ENCODE measurements at regions not wholly inside any gene's neighbourhood (a gene's known extent, or its start where the extent isn't known, plus 50 kb on each side); places are given as distances from the start of the nearest gene placed in this dataset.

DNA sequence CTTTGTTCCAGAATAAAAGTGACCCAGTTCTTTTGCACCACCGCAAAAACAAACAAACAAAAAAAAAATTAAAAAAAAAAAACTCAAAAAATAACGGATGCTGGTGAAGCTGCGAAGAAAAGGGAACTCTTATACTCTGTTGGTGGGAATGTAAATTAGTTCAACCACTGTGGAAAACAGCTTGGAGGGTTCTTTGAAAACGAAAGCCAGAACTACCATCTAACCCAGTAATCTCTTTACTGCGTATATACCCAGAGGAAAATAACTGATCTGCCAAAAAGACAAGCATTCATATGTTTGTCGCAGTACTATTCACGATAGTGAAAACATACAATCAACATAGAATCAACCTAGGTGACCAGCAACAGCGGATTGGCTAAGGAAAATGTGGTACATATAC is 298.9 kb upstream of the CBLB start:
- TF ChIP-seq, protein P1, sequence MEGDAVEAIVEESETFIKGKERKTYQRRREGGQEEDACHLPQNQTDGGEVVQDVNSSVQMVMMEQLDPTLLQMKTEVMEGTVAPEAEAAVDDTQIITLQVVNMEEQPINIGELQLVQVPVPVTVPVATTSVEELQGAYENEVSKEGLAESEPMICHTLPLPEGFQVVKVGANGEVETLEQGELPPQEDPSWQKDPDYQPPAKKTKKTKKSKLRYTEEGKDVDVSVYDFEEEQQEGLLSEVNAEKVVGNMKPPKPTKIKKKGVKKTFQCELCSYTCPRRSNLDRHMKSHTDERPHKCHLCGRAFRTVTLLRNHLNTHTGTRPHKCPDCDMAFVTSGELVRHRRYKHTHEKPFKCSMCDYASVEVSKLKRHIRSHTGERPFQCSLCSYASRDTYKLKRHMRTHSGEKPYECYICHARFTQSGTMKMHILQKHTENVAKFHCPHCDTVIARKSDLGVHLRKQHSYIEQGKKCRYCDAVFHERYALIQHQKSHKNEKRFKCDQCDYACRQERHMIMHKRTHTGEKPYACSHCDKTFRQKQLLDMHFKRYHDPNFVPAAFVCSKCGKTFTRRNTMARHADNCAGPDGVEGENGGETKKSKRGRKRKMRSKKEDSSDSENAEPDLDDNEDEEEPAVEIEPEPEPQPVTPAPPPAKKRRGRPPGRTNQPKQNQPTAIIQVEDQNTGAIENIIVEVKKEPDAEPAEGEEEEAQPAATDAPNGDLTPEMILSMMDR (IDR thresholded peaks at IDR 0.05), result no peak
- no peak for TF ChIP-seq POLR2A (IDR thresholded peaks at IDR 0.05)

Measured in body of pancreas (tissue), 4 donors.